IMR-90 (cell line): ENCODE measurements at regions not wholly inside any gene's neighbourhood (a gene's known extent, or its start where the extent isn't known, plus 50 kb on each side); places are given as distances from the start of the nearest gene placed in this dataset.

Experiments used
- ATAC-seq: fragments of 200-7000 bp; cut with Tn5 transposase; 2 replicates; pipeline ENCODE4 v1.9.1; 2020; ENCODE audit warnings: low read depth, mild to moderate bottlenecking, moderate library complexity
- BruUV-seq: library from RNA; stranded (reverse); fragments of 400-500 nt; replicated peaks from 2 replicates; lab custom pipeline; 2021; lab: Mats Ljungman, UMichigan
- CTCF ChIA-PET: fragments of 300-600 bp; formaldehyde crosslinking; extraction: SDS; loops from one replicate; lab custom pipeline; 2021; ENCODE audit warnings: antibody characterized with exemption; lab: Yijun Ruan, JAX
- POLR2A ChIA-PET: fragments of 300-600 bp; sonication (Branson Sonifier 250); formaldehyde crosslinking; loops from one replicate; lab custom pipeline; 2022; ENCODE audit warnings: antibody characterized with exemption; ENCODE audit not compliant: unreplicated experiment; lab: Charles Lee
- DNase-seq: peaks from one replicate; pipeline ENCODE4 v3.0.0; 2013
- H2AFZ ChIP-seq: replicated peaks from 2 replicates; pipeline ENCODE3; 2013; ENCODE audit warnings: low read length, mild to moderate bottlenecking; ENCODE audit not compliant: poor library complexity
- H2AK5ac ChIP-seq: 2 replicates; pipeline ENCODE4 v1.6.1; 2013; ENCODE audit warnings: low read depth, low read length, inconsistent platforms
- H2AK9ac ChIP-seq: replicated peaks from 2 replicates; pipeline ENCODE3; 2013; ENCODE audit warnings: mild to moderate bottlenecking, low read depth, low read length, moderate library complexity; ENCODE audit not compliant: poor library complexity
- H2BK120ac ChIP-seq: 2 replicates; pipeline ENCODE4 v1.6.1; 2013; ENCODE audit warnings: low read depth, low read length, inconsistent platforms
- H2BK15ac ChIP-seq: 3 replicates; pipeline ENCODE4 v1.6.1; 2013; ENCODE audit warnings: low read depth, low read length, inconsistent platforms
- H2BK20ac ChIP-seq: 2 replicates; pipeline ENCODE4 v1.6.1; 2013; ENCODE audit warnings: low read depth, mild to moderate bottlenecking, inconsistent platforms, low read length, moderate library complexity
- H2BK5ac ChIP-seq: 2 replicates; pipeline ENCODE4 v1.6.1; 2013; ENCODE audit warnings: mild to moderate bottlenecking, low read depth, low read length, inconsistent platforms; ENCODE audit not compliant: poor library complexity, severe bottlenecking
- H3K14ac ChIP-seq: replicated peaks from 2 replicates; pipeline ENCODE4 v1.6.1; 2013; ENCODE audit warnings: low read depth, low read length, inconsistent platforms
- H3K18ac ChIP-seq: 2 replicates; pipeline ENCODE4 v1.6.1; 2013; ENCODE audit warnings: low read depth, low read length, control low read depth
- H3K23ac ChIP-seq: 2 replicates; pipeline ENCODE4 v1.6.1; 2013; ENCODE audit warnings: low read depth, low read length, inconsistent platforms
- H3K27ac ChIP-seq: 2 replicates; pipeline ENCODE4 v1.5.1; 2013; ENCODE audit warnings: mild to moderate bottlenecking, control low read depth, low read length; ENCODE audit not compliant: insufficient read depth
- H3K27me3 ChIP-seq: 2 replicates; pipeline ENCODE4 v1.6.1; 2013; ENCODE audit warnings: low read length; ENCODE audit not compliant: control insufficient read depth, insufficient read depth
- H3K36me3 ChIP-seq: 2 replicates; pipeline ENCODE4 v1.6.1; 2013; ENCODE audit warnings: low read length, mixed read lengths; ENCODE audit not compliant: control insufficient read depth, insufficient read depth
- H3K4ac ChIP-seq: 2 replicates; pipeline ENCODE4 v1.6.1; 2013; ENCODE audit warnings: low read depth, low read length, inconsistent platforms
- H3K4me1 ChIP-seq: 2 replicates; pipeline ENCODE4 v1.6.1; 2013; ENCODE audit warnings: low read length, mixed read lengths; ENCODE audit not compliant: control insufficient read depth, insufficient read depth
- H3K4me2 ChIP-seq: 2 replicates; pipeline ENCODE4 v1.6.1; 2013; ENCODE audit warnings: low read depth, mild to moderate bottlenecking, control low read depth, low read length, moderate library complexity
- H3K4me3 ChIP-seq: 2 replicates; pipeline ENCODE4 v1.5.1; 2013; ENCODE audit warnings: low read depth, mild to moderate bottlenecking, control low read depth, low read length, moderate library complexity; ENCODE audit not compliant: insufficient read depth
- H3K56ac ChIP-seq: 2 replicates; pipeline ENCODE4 v1.6.1; 2013; ENCODE audit warnings: low read length, inconsistent platforms; ENCODE audit not compliant: insufficient read depth; ENCODE audit errors: extremely low read depth
- H3K79me1 ChIP-seq, 2 experiments: 2 replicates each; pipeline ENCODE4 v1.6.1; 2013; ENCODE audit warnings: low read length in 2 of 2, inconsistent platforms in 1 of 2, low read depth in 1 of 2
- H3K9ac ChIP-seq: 2 replicates; pipeline ENCODE4 v1.6.1; 2013; ENCODE audit warnings: low read depth, low read length, control low read depth
- H3K9me1 ChIP-seq: 2 replicates; pipeline ENCODE4 v1.6.1; 2013; ENCODE audit warnings: low read length, inconsistent platforms; ENCODE audit not compliant: insufficient read depth
- H3K9me3 ChIP-seq: 2 replicates; pipeline ENCODE4 v1.6.1; 2013; ENCODE audit warnings: low read length; ENCODE audit not compliant: control insufficient read depth, insufficient read depth
- H4K20me1 ChIP-seq: 2 replicates; pipeline ENCODE4 v1.6.1; 2013; ENCODE audit warnings: low read length, inconsistent platforms; ENCODE audit not compliant: insufficient read depth
- H4K5ac ChIP-seq: 2 replicates; pipeline ENCODE4 v1.6.1; 2013; ENCODE audit warnings: mild to moderate bottlenecking, low read depth, low read length, control low read depth
- H4K8ac ChIP-seq, 2 experiments: 2 replicates each; pipeline ENCODE4 v1.6.1; 2013; ENCODE audit warnings: low read depth in 2 of 2, low read length in 2 of 2, control low read depth in 1 of 2, inconsistent platforms in 1 of 2
- H4K91ac ChIP-seq: 2 replicates; pipeline ENCODE4 v1.6.1; 2013; ENCODE audit warnings: low read depth, low read length, inconsistent platforms; ENCODE audit not compliant: insufficient read depth
- FOS ChIP-seq: fragments of 150-350 bp; IDR thresholded peaks from 2 replicates; pipeline ENCODE4 v1.6.1; 2016; ENCODE audit warnings: low read depth, low read length
- MAFK ChIP-seq: IDR thresholded peaks from 2 replicates; pipeline ENCODE4 v1.6.1; 2012; ENCODE audit warnings: low read depth, low read length, improper control_type of control experiment
- MXI1 ChIP-seq: IDR thresholded peaks from 2 replicates; pipeline ENCODE4 v1.6.1; 2012; ENCODE audit warnings: low read depth, mild to moderate bottlenecking, low read length, moderate library complexity, borderline replicate concordance
- NFE2L2 ChIP-seq: fragments of 150-350 bp; IDR thresholded peaks from 2 replicates; pipeline ENCODE4 v1.6.1; 2016; ENCODE audit warnings: low read depth, mild to moderate bottlenecking, low read length
- POLR2A ChIP-seq: IDR thresholded peaks from 2 replicates; pipeline ENCODE4 v1.6.1; 2012; ENCODE audit warnings: mild to moderate bottlenecking, low read depth, low read length
- RCOR1 ChIP-seq: IDR thresholded peaks from 2 replicates; pipeline ENCODE4 v1.6.1; 2012; ENCODE audit warnings: mild to moderate bottlenecking, low read length, improper control_type of control experiment; ENCODE audit not compliant: insufficient replicate concordance
- SMC3 ChIP-seq: fragments of 150-350 bp; IDR thresholded peaks from 2 replicates; pipeline ENCODE4 v1.6.1; 2016; ENCODE audit warnings: low read depth, mild to moderate bottlenecking, antibody characterized with exemption, low read length, moderate library complexity
- WGBS, 2 experiments: methylation state at CpG; one replicate each; pipeline versions ENCODE4 v1.1.5 to v1.1.7; 2013; ENCODE audit warnings: missing lambda C conversion rate in 2 of 2; ENCODE audit not compliant: insufficient read length in 1 of 2; ENCODE audit errors: extremely low coverage in 2 of 2; 5-methylcytosine and 5-hydroxymethylcytosine counted together
- dilution Hi-C: fragments of 300-500 bp; cut with HindIII; formaldehyde crosslinking; loops from one replicate; pipeline ENCODE4 v1.14.3; 2018; ENCODE audit warnings: low sequenced_read_pairs; ENCODE audit not compliant: unreplicated experiment
- in situ Hi-C: fragments of 300-500 bp; cut with MboI; formaldehyde crosslinking; loops from 3 replicates; pipeline ENCODE4 v1.14.3; 2019; ENCODE audit warnings: low sequenced_read_pairs, inconsistent platforms, mixed read lengths
- intact Hi-C: fragments of 100-400 bp; cut with micrococcal nuclease; formaldehyde crosslinking; loops from 2 replicates; pipeline ENCODE4 v1.10.0; 2022
- TF ChIP-seq, protein P1 (sequence below): fragments of 150-350 bp; IDR thresholded peaks from 2 replicates; pipeline ENCODE4 v1.6.1; 2016; ENCODE audit warnings: low read depth, mild to moderate bottlenecking, low read length, moderate library complexity, borderline replicate concordance

- Histone ChIP-seq H3K27me3 (no peaks in the 10 kb centered on the region), H3K18ac (no peak overlapping the region), H3K4me2 (no peak overlapping the region), H3K4me1 (no peaks in the 10 kb centered on the region; the same call in 1 of the 2 replicates), H2AK5ac (no peak overlapping the region), H2AK9ac (no peak overlapping the region), H2BK5ac (no peak overlapping the region), H4K5ac (no peak overlapping the region), H3K4me3 (no peak overlapping the region), H2BK120ac (no peak overlapping the region), H3K27ac (no peak overlapping the region), H2BK15ac (no peak overlapping the region), H2BK20ac (no peak overlapping the region), H3K4ac (no peak overlapping the region), H3K9ac (no peak overlapping the region), H4K20me1 (no peaks in the 10 kb centered on the region), H3K9me1 (0 out of 2 replicates have a peak, but pooled peaks cover 2% of the 10 kb centered on the region), H3K36me3 (no peaks in the 10 kb centered on the region), H3K14ac (no peak overlapping the region), H2AFZ (peak overlapping the region; percentile 35), H3K9me3 (no peaks in the 10 kb centered on the region), H3K79me1 (no peaks in the 10 kb centered on the region), H3K23ac (no peak overlapping the region), H4K8ac (no peak overlapping the region), H3K56ac (no peak overlapping the region), H4K91ac (no peak overlapping the region)
- ChIA-PET CTCF (no interaction called here), POLR2A (no interaction called here)
- no TSS peak for BruUV-seq
- ATAC-seq, result no peak
- no peak for TF ChIP-seq POLR2A
- TF ChIP-seq, protein P1, sequence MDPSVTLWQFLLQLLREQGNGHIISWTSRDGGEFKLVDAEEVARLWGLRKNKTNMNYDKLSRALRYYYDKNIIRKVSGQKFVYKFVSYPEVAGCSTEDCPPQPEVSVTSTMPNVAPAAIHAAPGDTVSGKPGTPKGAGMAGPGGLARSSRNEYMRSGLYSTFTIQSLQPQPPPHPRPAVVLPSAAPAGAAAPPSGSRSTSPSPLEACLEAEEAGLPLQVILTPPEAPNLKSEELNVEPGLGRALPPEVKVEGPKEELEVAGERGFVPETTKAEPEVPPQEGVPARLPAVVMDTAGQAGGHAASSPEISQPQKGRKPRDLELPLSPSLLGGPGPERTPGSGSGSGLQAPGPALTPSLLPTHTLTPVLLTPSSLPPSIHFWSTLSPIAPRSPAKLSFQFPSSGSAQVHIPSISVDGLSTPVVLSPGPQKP, result no peak
- TF ChIP-seq NFE2L2, result no peak
- peak; percentile 42 for TF ChIP-seq MAFK
- no peak for TF ChIP-seq FOS
- TF ChIP-seq RCOR1, result no peak
- no peak for TF ChIP-seq MXI1
- TF ChIP-seq SMC3, result no peak
- dilution Hi-C loops (no loop called here), intact Hi-C loops (no loop called here), in situ Hi-C loops (no loop called here)
- WGBS, 2 experiments, result no CpG with 5 or more reads among the region's 2 CpGs
- no peak for DNase-seq
These were observed 160.1 kb downstream of the HMHB1 start for GRCh38 chr5:143972068-143972467.
